T-helper 17 cell (primary cell): ENCODE measurements at regions not wholly inside any gene's neighbourhood (a gene's known extent, or its start where the extent isn't known, plus 50 kb on each side); places are given as distances from the start of the nearest gene placed in this dataset.
A peak's percentile ranks its signal among the peaks of the same experiment; 100 is the strongest.

Experiments
- ATAC-seq: fragments of 150-1000 bp; cut with Tn5 transposase; 2 replicates; pipeline ENCODE4 v1.10.0; 2021; ENCODE audit warnings: mild to moderate bottlenecking, moderate library complexity
- DNase-seq, 3 donors: peaks; one replicate each; pipeline versions ENCODE4 v3.0.0 to v3.0.0-alpha.2; 2020 to 2021
- H3K9me3 ChIP-seq: one replicate; pipeline ENCODE4 v1.7.0; 2013; ENCODE audit warnings: low read length, mild to moderate bottlenecking; ENCODE audit not compliant: control insufficient read depth, poor library complexity, severe bottlenecking
- H3K27ac Mint-ChIP-seq: one replicate; pipeline ENCODE4 v1.8.0; 2022; ENCODE audit warnings: mild to moderate bottlenecking, moderate library complexity, mixed read lengths
- H3K27me3 Mint-ChIP-seq: one replicate; pipeline ENCODE4 v1.8.0; 2022; ENCODE audit warnings: mixed read lengths
- H3K36me3 Mint-ChIP-seq: one replicate; pipeline ENCODE4 v1.8.0; 2022; ENCODE audit warnings: low read depth, mixed read lengths
- H3K4me1 Mint-ChIP-seq: one replicate; pipeline ENCODE4 v1.8.0; 2022; ENCODE audit warnings: mild to moderate bottlenecking, mixed read lengths
- H3K4me3 Mint-ChIP-seq: one replicate; pipeline ENCODE4 v1.8.0; 2022; ENCODE audit warnings: mild to moderate bottlenecking, moderate library complexity, mixed read lengths

- DNase-seq (no peak), ATAC-seq (no peak)
- Mint-ChIP-seq H3K4me3 (no peak overlapping the region), H3K27ac (no peak overlapping the region), H3K4me1 (no peaks in the 10 kb centered on the region), H3K36me3 (no peaks in the 10 kb centered on the region), H3K27me3 (peaks cover 6% of the 10 kb centered on the region)
- no peaks in the 10 kb centered on the region for H3K9me3 ChIP-seq
Measured at GRCh38 chr18:22552254-22552653, 134.5 kb upstream of the CTAGE1 start.

DNA sequence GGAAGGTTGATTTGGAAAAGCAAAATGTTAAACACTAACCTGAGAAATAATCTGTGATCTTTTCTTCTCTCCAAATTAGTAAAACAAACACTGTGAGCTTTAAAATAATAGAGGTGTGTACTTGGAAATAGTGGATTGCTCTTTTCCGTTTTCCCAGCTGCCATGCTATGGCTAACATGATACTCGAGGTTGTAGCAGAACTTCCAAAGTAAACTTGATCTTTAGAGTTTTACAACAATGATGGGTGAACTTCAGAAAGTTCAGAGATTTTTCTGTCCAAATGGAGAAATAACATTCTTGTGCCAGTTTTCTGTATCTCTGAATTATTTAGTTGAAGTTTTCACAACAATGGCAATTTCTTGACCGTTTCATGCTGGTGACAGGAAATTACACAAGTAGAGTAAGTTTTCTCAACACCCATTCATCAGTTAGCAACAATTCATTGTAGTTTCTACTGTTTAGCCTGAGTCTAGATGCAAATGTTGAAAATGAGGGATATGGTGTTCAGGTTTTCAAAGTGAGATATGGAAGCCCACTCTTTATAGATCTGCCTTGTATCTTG is 135.3 kb upstream of the CTAGE1 start:
- Mint-ChIP-seq H3K27ac (no peak overlapping the region), H3K36me3 (no peaks in the 10 kb centered on the region), H3K4me1 (no peaks in the 10 kb centered on the region), H3K4me3 (no peak overlapping the region), H3K27me3 (peaks cover 6% of the 10 kb centered on the region)
- ATAC-seq, result no peak
- no peaks in the 10 kb centered on the region for H3K9me3 ChIP-seq
- no peak for DNase-seq

DNA sequence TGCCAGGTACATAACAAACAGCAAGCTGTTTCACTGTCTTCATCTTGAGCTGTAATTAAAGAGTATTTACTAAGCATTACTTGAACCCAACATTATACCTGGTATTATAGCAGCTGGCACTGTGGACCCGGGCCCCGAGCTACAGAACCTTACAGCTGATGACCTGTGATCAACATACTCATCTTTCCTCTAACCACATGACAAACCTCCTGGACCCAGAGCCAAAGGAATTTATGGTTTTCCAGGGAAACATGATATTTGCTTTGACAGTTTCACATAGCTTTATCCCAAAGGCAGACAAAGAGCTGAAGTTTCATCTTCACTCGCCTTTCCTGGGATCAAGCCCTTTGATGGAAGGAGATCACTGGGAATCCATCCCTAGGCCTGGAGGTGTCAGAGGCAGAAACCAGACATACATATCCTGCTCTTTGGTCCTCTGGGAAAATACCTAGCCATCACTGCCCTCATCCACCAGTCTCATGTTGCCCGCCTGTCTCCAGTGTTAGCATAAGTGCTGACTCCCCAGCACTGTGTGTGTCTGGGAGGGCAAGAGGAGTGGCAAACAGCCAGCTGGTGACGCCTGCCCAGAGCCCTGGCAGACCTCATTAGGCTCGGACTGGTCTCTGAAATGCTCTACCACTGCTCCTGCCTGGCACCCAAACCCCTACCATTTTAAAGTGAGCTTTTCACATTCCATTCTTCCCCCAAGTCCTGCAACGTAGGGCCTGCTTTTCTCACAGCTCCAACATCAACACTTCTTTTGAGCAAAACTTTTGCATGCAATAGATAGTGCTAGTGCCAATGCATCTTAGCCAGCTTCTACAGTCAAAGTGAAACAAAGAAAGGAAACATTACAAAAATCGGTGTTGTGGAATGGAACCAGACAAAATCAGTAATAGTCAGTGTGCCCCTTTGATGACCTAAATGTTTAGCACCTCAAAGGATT is 138.8 kb upstream of the CTAGE1 start:
- Mint-ChIP-seq H3K27me3 (peaks cover 25% of the 10 kb centered on the region), H3K4me1 (no peaks in the 10 kb centered on the region), H3K27ac (no peak overlapping the region), H3K4me3 (no peak overlapping the region), H3K36me3 (no peaks in the 10 kb centered on the region)
- ATAC-seq (no peak), DNase-seq (no peak)
- no peaks in the 10 kb centered on the region for H3K9me3 ChIP-seq

- H3K27ac Mint-ChIP-seq, result no peak overlapping the region
- DNase-seq, result no peak
- no peak for ATAC-seq
- H3K9me3 ChIP-seq, result no peaks in the 10 kb centered on the region
- H3K4me1 Mint-ChIP-seq, result no peaks in the 10 kb centered on the region
- peaks cover 26% of the 10 kb centered on the region for H3K27me3 Mint-ChIP-seq
- no peak overlapping the region for H3K4me3 Mint-ChIP-seq
- no peaks in the 10 kb centered on the region for H3K36me3 Mint-ChIP-seq
Measured at GRCh38 chr18:22557168-22557941, 139.6 kb upstream of the CTAGE1 start.

DNA sequence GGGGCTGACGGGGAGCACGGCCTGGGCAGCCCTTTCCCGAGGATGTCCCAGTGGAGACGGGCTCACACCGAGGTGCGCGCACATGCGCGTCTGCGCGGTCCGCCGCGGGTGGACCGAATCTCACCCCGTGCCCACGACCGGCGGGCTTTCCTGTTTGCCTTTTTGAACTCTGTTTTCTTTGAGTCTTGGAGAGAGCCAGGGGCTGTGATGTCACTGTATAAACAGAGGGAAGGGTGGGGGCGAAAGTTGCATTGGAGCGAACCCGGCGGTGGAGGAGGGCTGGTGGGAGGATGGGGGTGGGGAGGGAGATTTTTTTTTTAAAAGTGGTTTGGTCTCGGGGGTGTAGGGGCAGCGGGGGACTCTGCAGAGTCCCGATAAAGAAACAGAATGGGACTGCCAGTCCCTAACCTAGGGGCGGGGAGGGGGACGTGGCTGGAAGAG is 141.2 kb upstream of the CTAGE1 start:
- H3K27me3 Mint-ChIP-seq, result peaks cover 31% of the 10 kb centered on the region
- ATAC-seq (no peak), DNase-seq (no peak)
- no peaks in the 10 kb centered on the region for H3K9me3 ChIP-seq
- no peaks in the 10 kb centered on the region for H3K4me1 Mint-ChIP-seq
- no peaks in the 10 kb centered on the region for H3K36me3 Mint-ChIP-seq
- no peak overlapping the region for H3K4me3 Mint-ChIP-seq
- no peak overlapping the region for H3K27ac Mint-ChIP-seq

- ATAC-seq, result no peak
- H3K27me3 Mint-ChIP-seq, result peaks cover 32% of the 10 kb centered on the region
- no peak overlapping the region for H3K4me3 Mint-ChIP-seq
- no peaks in the 10 kb centered on the region for H3K4me1 Mint-ChIP-seq
- DNase-seq, result no peak
- H3K9me3 ChIP-seq, result no peaks in the 10 kb centered on the region
- H3K36me3 Mint-ChIP-seq, result no peaks in the 10 kb centered on the region
- H3K27ac Mint-ChIP-seq, result no peak overlapping the region
Measured at GRCh38 chr18:22559414-22560274, 141.9 kb upstream of the CTAGE1 start.

GRCh38 chr18:22560275-22560610 is 142.5 kb upstream of the CTAGE1 start:
- ATAC-seq, result no peak
- Mint-ChIP-seq H3K27ac (no peak overlapping the region), H3K4me3 (no peak overlapping the region)

DNA sequence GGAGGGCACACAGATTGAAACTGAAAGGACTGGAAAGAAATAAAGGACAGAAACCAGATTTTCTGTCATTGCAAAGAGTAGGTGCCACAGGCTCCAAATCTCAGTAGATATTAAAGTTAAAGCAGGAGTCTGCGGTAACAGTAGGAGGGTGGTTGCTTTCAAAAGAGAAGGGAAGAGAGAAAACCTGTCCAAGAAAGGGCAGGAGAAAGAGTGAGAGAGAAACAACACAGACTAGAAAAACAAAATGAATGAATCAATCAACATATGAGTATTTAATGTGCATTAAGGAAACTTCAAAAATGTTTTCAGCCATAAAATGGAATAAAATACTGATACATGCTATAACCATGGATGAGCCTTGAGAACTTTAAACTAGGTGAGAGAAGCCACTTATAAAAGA is 143.1 kb upstream of the CTAGE1 start:
- ATAC-seq, result no peak
- Mint-ChIP-seq H3K4me1 (no peaks in the 10 kb centered on the region), H3K27me3 (peaks cover 37% of the 10 kb centered on the region), H3K4me3 (no peak overlapping the region), H3K27ac (no peak overlapping the region), H3K36me3 (no peaks in the 10 kb centered on the region)
- no peak for DNase-seq
- no peaks in the 10 kb centered on the region for H3K9me3 ChIP-seq

More at GRCh38 chr18:22560275-22560610, 142.5 kb upstream of the CTAGE1 start:
- Mint-ChIP-seq H3K27me3 (peaks cover 37% of the 10 kb centered on the region), H3K4me1 (no peaks in the 10 kb centered on the region), H3K36me3 (no peaks in the 10 kb centered on the region)
- no peaks in the 10 kb centered on the region for H3K9me3 ChIP-seq
- DNase-seq, result no peak

- peaks cover 30% of the 10 kb centered on the region for H3K27me3 Mint-ChIP-seq
- H3K9me3 ChIP-seq, result no peaks in the 10 kb centered on the region
- no peak overlapping the region for H3K27ac Mint-ChIP-seq
- no peak overlapping the region for H3K4me3 Mint-ChIP-seq
- DNase-seq (no peak), ATAC-seq (peak; percentile 51)
- H3K36me3 Mint-ChIP-seq, result no peaks in the 10 kb centered on the region
- H3K4me1 Mint-ChIP-seq, result no peaks in the 10 kb centered on the region
Measured at GRCh38 chr18:22563164-22563583, 145.5 kb upstream of the CTAGE1 start.

GRCh38 chr18:22564036-22564435 is 146.3 kb upstream of the CTAGE1 start:
- no peaks in the 10 kb centered on the region for H3K4me1 Mint-ChIP-seq
- H3K4me3 Mint-ChIP-seq, result no peak overlapping the region
- H3K27me3 Mint-ChIP-seq, result peaks cover 27% of the 10 kb centered on the region
- no peak for ATAC-seq
- DNase-seq, result no peak
- H3K9me3 ChIP-seq, result no peaks in the 10 kb centered on the region
- no peaks in the 10 kb centered on the region for H3K36me3 Mint-ChIP-seq
- H3K27ac Mint-ChIP-seq, result no peak overlapping the region

- H3K4me3 Mint-ChIP-seq, result no peak overlapping the region
- no peaks in the 10 kb centered on the region for H3K36me3 Mint-ChIP-seq
- H3K4me1 Mint-ChIP-seq, result no peaks in the 10 kb centered on the region
- H3K9me3 ChIP-seq, result no peaks in the 10 kb centered on the region
- no peak for DNase-seq
- peaks cover 12% of the 10 kb centered on the region for H3K27me3 Mint-ChIP-seq
- no peak overlapping the region for H3K27ac Mint-ChIP-seq
- ATAC-seq, result no peak
Measured at GRCh38 chr18:22566703-22567420, 149.1 kb upstream of the CTAGE1 start.

- H3K36me3 Mint-ChIP-seq, result no peaks in the 10 kb centered on the region
- H3K4me3 Mint-ChIP-seq, result no peak overlapping the region
- H3K27ac Mint-ChIP-seq, result no peak overlapping the region
- no peaks in the 10 kb centered on the region for H3K9me3 ChIP-seq
- no peaks in the 10 kb centered on the region for H3K4me1 Mint-ChIP-seq
- H3K27me3 Mint-ChIP-seq, result peaks cover 6% of the 10 kb centered on the region
- ATAC-seq (no peak), DNase-seq (no peak)
Measured at GRCh38 chr18:22567794-22568193, 150.1 kb upstream of the CTAGE1 start.
